Transverse colon (tissue), 4 donors: ENCODE measurements at regions not wholly inside any gene's neighbourhood (a gene's known extent, or its start where the extent isn't known, plus 50 kb on each side); places are given as distances from the start of the nearest gene placed in this dataset.

Source experiments
- EP300 ChIP-seq: sonication (generic); formaldehyde crosslinking; IDR thresholded peaks from one replicate; pipeline ENCODE4 v1.6.1; 2017; ENCODE audit warnings: antibody characterized with exemption, low read depth
- POLR2A ChIP-seq: fragments of 450-650 bp; IDR thresholded peaks from one replicate; pipeline ENCODE4 v1.6.1; 2016; ENCODE audit warnings: antibody characterized with exemption, mild to moderate bottlenecking, moderate library complexity
- POLR2AphosphoS5 ChIP-seq, 3 donors: sonication (generic); formaldehyde crosslinking; IDR thresholded peaks; one replicate each; pipeline ENCODE4 v1.6.1; 2016; ENCODE audit warnings: antibody characterized with exemption in 3 of 3
- TF ChIP-seq, protein P1 (sequence below), 5 experiments: fragments of 200-600 bp in 3 of 5; fragments of 450-650 bp in 2 of 5; sonication (generic) in 3 of 5; IDR thresholded peaks; 1 replicate in 2 of 5; 2 replicates in 3 of 5; pipeline ENCODE4 v1.5.1; 2016 to 2017; ENCODE audit warnings: antibody characterized with exemption in 5 of 5, inconsistent platforms in 3 of 5, mild to moderate bottlenecking in 2 of 5, moderate library complexity in 1 of 5

DNA sequence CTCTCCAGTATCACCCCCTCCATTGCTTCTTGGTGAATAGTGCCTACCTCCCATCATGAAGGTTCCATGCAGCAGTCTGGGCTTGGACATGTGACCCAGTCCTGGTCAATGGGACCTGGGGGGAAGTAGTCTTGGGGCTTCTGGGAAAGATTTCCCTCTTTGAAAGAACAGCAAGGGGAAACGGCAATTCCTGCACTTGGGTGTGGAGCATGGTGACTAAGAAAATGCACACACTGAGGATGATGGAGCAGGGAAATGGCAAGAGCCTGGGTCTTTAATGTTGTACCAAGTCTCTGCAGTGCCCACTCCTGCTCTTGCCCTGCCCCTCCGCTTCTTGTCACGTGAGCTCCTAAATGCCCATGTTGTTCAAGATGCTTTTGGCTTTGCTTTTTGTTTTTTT, 131.4 kb upstream of the SIX2 start:
- TF ChIP-seq, protein P1, sequence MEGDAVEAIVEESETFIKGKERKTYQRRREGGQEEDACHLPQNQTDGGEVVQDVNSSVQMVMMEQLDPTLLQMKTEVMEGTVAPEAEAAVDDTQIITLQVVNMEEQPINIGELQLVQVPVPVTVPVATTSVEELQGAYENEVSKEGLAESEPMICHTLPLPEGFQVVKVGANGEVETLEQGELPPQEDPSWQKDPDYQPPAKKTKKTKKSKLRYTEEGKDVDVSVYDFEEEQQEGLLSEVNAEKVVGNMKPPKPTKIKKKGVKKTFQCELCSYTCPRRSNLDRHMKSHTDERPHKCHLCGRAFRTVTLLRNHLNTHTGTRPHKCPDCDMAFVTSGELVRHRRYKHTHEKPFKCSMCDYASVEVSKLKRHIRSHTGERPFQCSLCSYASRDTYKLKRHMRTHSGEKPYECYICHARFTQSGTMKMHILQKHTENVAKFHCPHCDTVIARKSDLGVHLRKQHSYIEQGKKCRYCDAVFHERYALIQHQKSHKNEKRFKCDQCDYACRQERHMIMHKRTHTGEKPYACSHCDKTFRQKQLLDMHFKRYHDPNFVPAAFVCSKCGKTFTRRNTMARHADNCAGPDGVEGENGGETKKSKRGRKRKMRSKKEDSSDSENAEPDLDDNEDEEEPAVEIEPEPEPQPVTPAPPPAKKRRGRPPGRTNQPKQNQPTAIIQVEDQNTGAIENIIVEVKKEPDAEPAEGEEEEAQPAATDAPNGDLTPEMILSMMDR (IDR thresholded peaks at IDR 0.05) = no peak
- TF ChIP-seq POLR2A (no peak), POLR2AphosphoS5 (IDR thresholded peaks at IDR 0.05) (no peak), EP300 (no peak)
